ENCODE measurements at regions not wholly inside any gene's neighbourhood (a gene's known extent, or its start where the extent isn't known, plus 50 kb on each side); places are given as distances from the start of the nearest gene placed in this dataset.
"Not testable (repeated sequence)": the region's sequence is repeated elsewhere in the genome, so short reads cannot be mapped to it uniquely, and the experiment has no call there.

- CTCF ChIA-PET = no interaction called here
- Mint-ChIP-seq H3K9me3 (ENCODE audit: insufficient read depth) (no peaks in the 10 kb centered on the region), H3K4me1 (ENCODE audit: low read depth) (no peaks in the 10 kb centered on the region), H3K27me3 (ENCODE audit: low read depth) (no peaks in the 10 kb centered on the region), H3K27ac (no peak overlapping the region), H3K36me3 (ENCODE audit: low read depth) (no peaks in the 10 kb centered on the region), H3K4me3 (no peak overlapping the region)
- ATAC-seq (no peak), DNase-seq (no peak)
- POLR2A ChIA-PET = no interaction called here
These were observed 306.9 kb downstream of the CPS1 start for GRCh38 chr2:210863283-210863682.

GRCh38 chr2:210871566-210871965 is 315.2 kb downstream of the CPS1 start:
- DNase-seq; H3K36me3 Mint-ChIP-seq (ENCODE audit: low read depth); H3K4me1 Mint-ChIP-seq (ENCODE audit: low read depth); POLR2A ChIA-PET; CTCF ChIA-PET; H3K27ac Mint-ChIP-seq; ATAC-seq; H3K9me3 Mint-ChIP-seq (ENCODE audit: insufficient read depth); H3K4me3 Mint-ChIP-seq; H3K27me3 Mint-ChIP-seq (ENCODE audit: low read depth): not testable (repeated sequence)

GRCh38 chr2:210873631-210874030 is 317.2 kb downstream of the CPS1 start:
- no peak for ATAC-seq
- H3K27me3 Mint-ChIP-seq (ENCODE audit: low read depth) = no peaks in the 10 kb centered on the region

GRCh38 chr2:210884227-210884626 is 327.8 kb downstream of the CPS1 start:
- Mint-ChIP-seq H3K9me3 (ENCODE audit: insufficient read depth) (peaks cover 8% of the 10 kb centered on the region), H3K27ac (no peak overlapping the region), H3K27me3 (ENCODE audit: low read depth) (no peaks in the 10 kb centered on the region), H3K36me3 (ENCODE audit: low read depth) (no peaks in the 10 kb centered on the region), H3K4me1 (ENCODE audit: low read depth) (no peaks in the 10 kb centered on the region), H3K4me3 (no peak overlapping the region)
- ChIA-PET POLR2A (no interaction called here), CTCF (no interaction called here)
- no peak for ATAC-seq
- no peak for DNase-seq

More at GRCh38 chr2:210873631-210874030, 317.2 kb downstream of the CPS1 start:
- POLR2A ChIA-PET = no interaction called here
- H3K9me3 Mint-ChIP-seq (ENCODE audit: insufficient read depth) = peaks cover 5% of the 10 kb centered on the region
- DNase-seq = no peak
- H3K4me1 Mint-ChIP-seq (ENCODE audit: low read depth) = no peaks in the 10 kb centered on the region
- no peaks in the 10 kb centered on the region for H3K36me3 Mint-ChIP-seq (ENCODE audit: low read depth)
- H3K4me3 Mint-ChIP-seq = no peak overlapping the region
- CTCF ChIA-PET = no interaction called here
- H3K27ac Mint-ChIP-seq = no peak overlapping the region

- no peak overlapping the region for H3K4me3 Mint-ChIP-seq
- H3K4me1 Mint-ChIP-seq (ENCODE audit: low read depth) = no peaks in the 10 kb centered on the region
- ATAC-seq = no peak
- POLR2A ChIA-PET = no interaction called here
- H3K27me3 Mint-ChIP-seq (ENCODE audit: low read depth) = no peaks in the 10 kb centered on the region
- no peak overlapping the region for H3K27ac Mint-ChIP-seq
- peaks cover 8% of the 10 kb centered on the region for H3K9me3 Mint-ChIP-seq (ENCODE audit: insufficient read depth)
- DNase-seq = no peak
- no peaks in the 10 kb centered on the region for H3K36me3 Mint-ChIP-seq (ENCODE audit: low read depth)
- CTCF ChIA-PET = no interaction called here
These were observed 331.6 kb downstream of the CPS1 start for GRCh38 chr2:210888035-210888434.

- ChIA-PET POLR2A (no interaction called here), CTCF (no interaction called here)
- no peak overlapping the region for H3K27ac Mint-ChIP-seq
- no peak overlapping the region for H3K4me3 Mint-ChIP-seq
- no peaks in the 10 kb centered on the region for H3K27me3 Mint-ChIP-seq (ENCODE audit: low read depth)
- no peaks in the 10 kb centered on the region for H3K36me3 Mint-ChIP-seq (ENCODE audit: low read depth)
- H3K9me3 Mint-ChIP-seq (ENCODE audit: insufficient read depth) = peaks cover 6% of the 10 kb centered on the region
- DNase-seq (no peak), ATAC-seq (no peak)
- no peaks in the 10 kb centered on the region for H3K4me1 Mint-ChIP-seq (ENCODE audit: low read depth)
These were observed 338.7 kb downstream of the CPS1 start for GRCh38 chr2:210895132-210895531.

- H3K27me3 Mint-ChIP-seq (ENCODE audit: low read depth) = no peaks in the 10 kb centered on the region
- ChIA-PET POLR2A (no interaction called here), CTCF (no interaction called here)
- H3K4me3 Mint-ChIP-seq = no peak overlapping the region
- no peaks in the 10 kb centered on the region for H3K36me3 Mint-ChIP-seq (ENCODE audit: low read depth)
- DNase-seq (no peak), ATAC-seq (no peak)
- no peak overlapping the region for H3K27ac Mint-ChIP-seq
- no peaks in the 10 kb centered on the region for H3K4me1 Mint-ChIP-seq (ENCODE audit: low read depth)
- H3K9me3 Mint-ChIP-seq (ENCODE audit: insufficient read depth) = no peaks in the 10 kb centered on the region
These were observed 342.7 kb downstream of the CPS1 start for GRCh38 chr2:210899131-210899530.

- no peak for DNase-seq
- Mint-ChIP-seq H3K9me3 (ENCODE audit: insufficient read depth) (no peaks in the 10 kb centered on the region), H3K27me3 (ENCODE audit: low read depth) (no peaks in the 10 kb centered on the region), H3K4me1 (ENCODE audit: low read depth) (no peaks in the 10 kb centered on the region), H3K4me3 (no peak overlapping the region), H3K36me3 (ENCODE audit: low read depth) (no peaks in the 10 kb centered on the region), H3K27ac (no peak overlapping the region)
- CTCF ChIA-PET = no interaction called here
- ATAC-seq = no peak
- POLR2A ChIA-PET = no interaction called here
These were observed 344.9 kb downstream of the CPS1 start for GRCh38 chr2:210901326-210901725.

- H3K27me3 Mint-ChIP-seq (ENCODE audit: low read depth) = no peaks in the 10 kb centered on the region
- H3K36me3 Mint-ChIP-seq (ENCODE audit: low read depth) = no peaks in the 10 kb centered on the region
- no peak overlapping the region for H3K27ac Mint-ChIP-seq
- ATAC-seq = no peak
- ChIA-PET POLR2A (no interaction called here), CTCF (no interaction called here)
- peaks cover 4% of the 10 kb centered on the region for H3K9me3 Mint-ChIP-seq (ENCODE audit: insufficient read depth)
- no peak for DNase-seq
- H3K4me1 Mint-ChIP-seq (ENCODE audit: low read depth) = no peaks in the 10 kb centered on the region
- no peak overlapping the region for H3K4me3 Mint-ChIP-seq
These were observed 356.4 kb downstream of the CPS1 start for GRCh38 chr2:210912779-210913178.

- H3K4me1 Mint-ChIP-seq (ENCODE audit: low read depth) = no peaks in the 10 kb centered on the region
- no peaks in the 10 kb centered on the region for H3K9me3 Mint-ChIP-seq (ENCODE audit: insufficient read depth)
- H3K4me3 Mint-ChIP-seq = no peak overlapping the region
- no peak overlapping the region for H3K27ac Mint-ChIP-seq
- H3K36me3 Mint-ChIP-seq (ENCODE audit: low read depth) = no peaks in the 10 kb centered on the region
- DNase-seq (no peak), ATAC-seq (no peak)
- no peaks in the 10 kb centered on the region for H3K27me3 Mint-ChIP-seq (ENCODE audit: low read depth)
- CTCF ChIA-PET = no interaction called here
- POLR2A ChIA-PET = no interaction called here
These were observed 357.1 kb downstream of the CPS1 start for GRCh38 chr2:210913461-210913860.

GRCh38 chr2:210915912-210916311 is 359.5 kb downstream of the CPS1 start:
- POLR2A ChIA-PET = no interaction called here
- H3K9me3 Mint-ChIP-seq (ENCODE audit: insufficient read depth) = no peaks in the 10 kb centered on the region
- ATAC-seq (no peak), DNase-seq (no peak)
- CTCF ChIA-PET = no interaction called here
- no peak overlapping the region for H3K4me3 Mint-ChIP-seq
- H3K27ac Mint-ChIP-seq = no peak overlapping the region
- no peaks in the 10 kb centered on the region for H3K27me3 Mint-ChIP-seq (ENCODE audit: low read depth)
- H3K36me3 Mint-ChIP-seq (ENCODE audit: low read depth) = no peaks in the 10 kb centered on the region
- H3K4me1 Mint-ChIP-seq (ENCODE audit: low read depth) = no peaks in the 10 kb centered on the region

GRCh38 chr2:210917465-210917864 is 361.1 kb downstream of the CPS1 start:
- POLR2A ChIA-PET = no interaction called here
- Mint-ChIP-seq H3K4me1 (ENCODE audit: low read depth) (no peaks in the 10 kb centered on the region), H3K27ac (no peak overlapping the region), H3K36me3 (ENCODE audit: low read depth) (no peaks in the 10 kb centered on the region), H3K9me3 (ENCODE audit: insufficient read depth) (no peaks in the 10 kb centered on the region), H3K27me3 (ENCODE audit: low read depth) (no peaks in the 10 kb centered on the region), H3K4me3 (no peak overlapping the region)
- CTCF ChIA-PET = no interaction called here
- ATAC-seq = no peak
- no peak for DNase-seq

GRCh38 chr2:210919128-210919527 is 362.7 kb downstream of the CPS1 start:
- Mint-ChIP-seq H3K4me3 (no peak overlapping the region), H3K4me1 (ENCODE audit: low read depth) (no peaks in the 10 kb centered on the region), H3K27ac (no peak overlapping the region), H3K27me3 (ENCODE audit: low read depth) (no peaks in the 10 kb centered on the region), H3K36me3 (ENCODE audit: low read depth) (no peaks in the 10 kb centered on the region), H3K9me3 (ENCODE audit: insufficient read depth) (no peaks in the 10 kb centered on the region)
- ATAC-seq = no peak
- POLR2A ChIA-PET = no interaction called here
- DNase-seq = no peak
- CTCF ChIA-PET = no interaction called here
